Suprapubic skin (tissue), 4 donors: ENCODE measurements at regions not wholly inside any gene's neighbourhood (a gene's known extent, or its start where the extent isn't known, plus 50 kb on each side); places are given as distances from the start of the nearest gene placed in this dataset.

Source experiments
- DNase-seq, 2 donors: peaks; one replicate each; pipeline ENCODE4 v3.0.0-alpha.2; 2019; ENCODE audit warnings: low spot score in 2 of 2
- H3K27ac ChIP-seq: fragments of 200-600 bp; sonication (generic); one replicate; pipeline ENCODE4 v1.5.1; 2019
- H3K27me3 ChIP-seq: fragments of 200-600 bp; sonication (generic); one replicate; pipeline ENCODE4 v1.5.1; 2019
- H3K36me3 ChIP-seq: fragments of 200-600 bp; sonication (generic); one replicate; pipeline ENCODE4 v1.5.1; 2019
- H3K4me1 ChIP-seq: fragments of 200-600 bp; sonication (generic); one replicate; pipeline ENCODE4 v1.5.1; 2019
- H3K4me3 ChIP-seq: fragments of 200-600 bp; sonication (generic); one replicate; pipeline ENCODE4 v1.5.1; 2019; ENCODE audit warnings: mild to moderate bottlenecking
- H3K9me3 ChIP-seq: fragments of 200-600 bp; sonication (generic); one replicate; pipeline ENCODE4 v1.5.1; 2019
- CTCF ChIP-seq, 2 donors: fragments of 200-600 bp in 1 of 2; fragments of 450-650 bp in 1 of 2; sonication (generic) in 1 of 2; IDR thresholded peaks; one replicate each; pipeline ENCODE4 v1.5.1; 2016 to 2019; ENCODE audit warnings: antibody characterized with exemption in 2 of 2, mild to moderate bottlenecking in 1 of 2, moderate library complexity in 1 of 2
- EP300 ChIP-seq: sonication (generic); formaldehyde crosslinking; IDR thresholded peaks from one replicate; pipeline ENCODE4 v1.6.1; 2017; ENCODE audit warnings: antibody characterized with exemption
- POLR2A ChIP-seq, 2 donors: fragments of 450-650 bp; IDR thresholded peaks; one replicate each; pipeline ENCODE4 v1.6.1; 2017; ENCODE audit warnings: antibody characterized with exemption in 2 of 2, mild to moderate bottlenecking in 2 of 2, moderate library complexity in 2 of 2
- POLR2AphosphoS5 ChIP-seq, 3 donors: sonication (generic); formaldehyde crosslinking; IDR thresholded peaks; one replicate each; pipeline ENCODE4 v1.6.1; 2017; ENCODE audit warnings: antibody characterized with exemption in 3 of 3
- WGBS: methylation state at CpG from one replicate; pipeline ENCODE4 v1.1.5; 2018; 5-methylcytosine and 5-hydroxymethylcytosine counted together

GRCh38 chr2:156736950-156737349, 300.8 kb downstream of the GPD2 start:
- Histone ChIP-seq H3K4me1 (no peaks in the 10 kb centered on the region), H3K4me3 (no peak overlapping the region), H3K27ac (no peak overlapping the region), H3K27me3 (no peaks in the 10 kb centered on the region), H3K9me3 (no peaks in the 10 kb centered on the region), H3K36me3 (no peaks in the 10 kb centered on the region)
- no peak for DNase-seq
- TF ChIP-seq CTCF (IDR thresholded peaks at IDR 0.05) (no peak), EP300 (no peak), POLR2AphosphoS5 (IDR thresholded peaks at IDR 0.05) (no peak)
- 88% methylated on average over 4 of the region's 4 CpGs for WGBS

GRCh38 chr2:156739301-156739700, 303.1 kb downstream of the GPD2 start:
- no peaks in the 10 kb centered on the region for H3K4me1 ChIP-seq
- WGBS = 93% methylated on average over 3 of the region's 3 CpGs
- H3K9me3 ChIP-seq = no peaks in the 10 kb centered on the region
- no peaks in the 10 kb centered on the region for H3K36me3 ChIP-seq
- no peaks in the 10 kb centered on the region for H3K27me3 ChIP-seq
- no peak for TF ChIP-seq POLR2A (IDR thresholded peaks at IDR 0.05)
- no peak for TF ChIP-seq POLR2AphosphoS5 (IDR thresholded peaks at IDR 0.05)
- no peak for TF ChIP-seq CTCF (IDR thresholded peaks at IDR 0.05)
- no peak for TF ChIP-seq EP300
- H3K27ac ChIP-seq = no peak overlapping the region
- H3K4me3 ChIP-seq = no peak overlapping the region
- no peak for DNase-seq

GRCh38 chr2:156745619-156746018, 309.4 kb downstream of the GPD2 start:
- TF ChIP-seq CTCF (IDR thresholded peaks at IDR 0.05) (no peak), EP300 (no peak), POLR2A (IDR thresholded peaks at IDR 0.05) (no peak), POLR2AphosphoS5 (IDR thresholded peaks at IDR 0.05) (no peak)
- H3K27me3 ChIP-seq = no peaks in the 10 kb centered on the region
- H3K9me3 ChIP-seq = no peaks in the 10 kb centered on the region
- H3K36me3 ChIP-seq = no peaks in the 10 kb centered on the region
- no peaks in the 10 kb centered on the region for H3K4me1 ChIP-seq
- 86% methylated on average over 2 of the region's 2 CpGs for WGBS
- H3K4me3 ChIP-seq = no peak overlapping the region
- no peak overlapping the region for H3K27ac ChIP-seq
- no peak for DNase-seq

GRCh38 chr2:156748221-156748620, 312.0 kb downstream of the GPD2 start:
- Histone ChIP-seq H3K36me3 (no peaks in the 10 kb centered on the region), H3K27me3 (no peaks in the 10 kb centered on the region), H3K27ac (no peak overlapping the region), H3K4me3 (no peak overlapping the region), H3K4me1 (no peaks in the 10 kb centered on the region), H3K9me3 (no peaks in the 10 kb centered on the region)
- WGBS = 71% methylated on average over 5 of the region's 5 CpGs
- TF ChIP-seq POLR2A (IDR thresholded peaks at IDR 0.05) (no peak), CTCF (IDR thresholded peaks at IDR 0.05) (no peak), EP300 (no peak), POLR2AphosphoS5 (IDR thresholded peaks at IDR 0.05) (no peak)
- DNase-seq = no peak

- Histone ChIP-seq H3K4me3 (no peak overlapping the region), H3K27me3 (no peaks in the 10 kb centered on the region), H3K4me1 (no peaks in the 10 kb centered on the region), H3K36me3 (no peaks in the 10 kb centered on the region), H3K9me3 (no peaks in the 10 kb centered on the region), H3K27ac (no peak overlapping the region)
- 86% methylated on average over 2 of the region's 2 CpGs for WGBS
- no peak for DNase-seq
- TF ChIP-seq EP300 = no peak
- TF ChIP-seq POLR2A (IDR thresholded peaks at IDR 0.05) = no peak
- TF ChIP-seq POLR2AphosphoS5 (IDR thresholded peaks at IDR 0.05) = no peak
- TF ChIP-seq CTCF (IDR thresholded peaks at IDR 0.05) = no peak
These were observed 315.9 kb downstream of the GPD2 start for GRCh38 chr2:156752042-156752441.
